ENCODE measurements at regions not wholly inside any gene's neighbourhood (a gene's known extent, or its start where the extent isn't known, plus 50 kb on each side); places are given as distances from the start of the nearest gene placed in this dataset.

GRCh38 chr1:30514137-30514654 is 209.2 kb downstream of the MATN1 start:
- DNase-seq (ENCODE audit: low read depth) = no peak

DNA sequence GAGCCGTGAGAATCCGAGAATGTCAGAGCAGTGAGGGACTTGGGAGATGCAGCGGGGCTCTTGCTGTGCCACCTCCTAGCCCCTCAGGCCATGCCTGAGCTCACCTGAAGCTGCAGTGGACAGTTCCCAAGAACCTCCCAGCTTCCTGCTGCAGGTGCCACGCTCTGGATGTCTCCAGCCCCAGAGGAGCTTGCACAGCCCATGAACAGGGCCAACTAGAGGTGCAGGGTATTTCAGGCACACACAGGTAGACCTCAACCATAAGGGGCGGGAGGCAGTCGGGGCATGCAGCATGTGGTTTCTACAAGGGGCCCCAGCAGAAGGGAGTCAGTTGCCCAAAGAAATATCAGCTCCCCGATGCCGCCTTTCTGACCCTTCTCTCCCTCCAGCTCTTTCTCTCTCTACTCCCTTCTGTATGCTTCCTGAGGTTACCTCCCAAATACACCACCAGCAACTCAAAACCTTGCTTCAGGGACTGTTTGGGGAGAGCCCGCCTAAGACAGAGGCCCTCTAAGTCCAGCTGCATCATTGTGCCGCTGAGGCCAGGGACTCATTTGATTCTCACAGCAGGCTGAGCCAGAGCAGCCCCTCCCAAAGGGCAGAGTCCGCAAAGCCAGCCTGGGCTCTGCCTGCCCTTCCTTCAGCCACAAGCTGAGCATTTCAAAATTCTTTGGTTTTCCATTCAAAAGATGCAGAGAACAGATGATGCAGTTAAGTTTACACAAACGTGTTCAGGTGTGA is 209.8 kb downstream of the MATN1 start:
- DNase-seq (ENCODE audit: low read depth) = no peak

DNA sequence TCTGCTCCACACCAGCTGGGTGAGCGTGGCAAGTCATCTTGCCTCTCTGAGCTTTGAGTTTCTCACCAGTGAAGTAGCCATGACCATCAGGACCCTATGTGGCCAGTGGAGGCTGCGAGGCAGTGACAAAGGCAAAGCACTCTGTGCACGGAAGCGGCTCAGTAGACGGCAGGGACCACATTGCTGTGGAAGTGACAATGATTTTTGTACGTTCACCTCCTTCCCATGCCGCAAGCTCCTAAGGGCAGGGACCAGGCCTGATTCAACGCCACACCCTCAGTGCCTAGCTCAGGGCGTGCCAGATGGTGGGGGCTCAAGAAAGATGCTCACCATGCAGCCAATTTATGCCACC is 210.5 kb downstream of the MATN1 start:
- DNase-seq (ENCODE audit: low read depth) = no peak

DNA sequence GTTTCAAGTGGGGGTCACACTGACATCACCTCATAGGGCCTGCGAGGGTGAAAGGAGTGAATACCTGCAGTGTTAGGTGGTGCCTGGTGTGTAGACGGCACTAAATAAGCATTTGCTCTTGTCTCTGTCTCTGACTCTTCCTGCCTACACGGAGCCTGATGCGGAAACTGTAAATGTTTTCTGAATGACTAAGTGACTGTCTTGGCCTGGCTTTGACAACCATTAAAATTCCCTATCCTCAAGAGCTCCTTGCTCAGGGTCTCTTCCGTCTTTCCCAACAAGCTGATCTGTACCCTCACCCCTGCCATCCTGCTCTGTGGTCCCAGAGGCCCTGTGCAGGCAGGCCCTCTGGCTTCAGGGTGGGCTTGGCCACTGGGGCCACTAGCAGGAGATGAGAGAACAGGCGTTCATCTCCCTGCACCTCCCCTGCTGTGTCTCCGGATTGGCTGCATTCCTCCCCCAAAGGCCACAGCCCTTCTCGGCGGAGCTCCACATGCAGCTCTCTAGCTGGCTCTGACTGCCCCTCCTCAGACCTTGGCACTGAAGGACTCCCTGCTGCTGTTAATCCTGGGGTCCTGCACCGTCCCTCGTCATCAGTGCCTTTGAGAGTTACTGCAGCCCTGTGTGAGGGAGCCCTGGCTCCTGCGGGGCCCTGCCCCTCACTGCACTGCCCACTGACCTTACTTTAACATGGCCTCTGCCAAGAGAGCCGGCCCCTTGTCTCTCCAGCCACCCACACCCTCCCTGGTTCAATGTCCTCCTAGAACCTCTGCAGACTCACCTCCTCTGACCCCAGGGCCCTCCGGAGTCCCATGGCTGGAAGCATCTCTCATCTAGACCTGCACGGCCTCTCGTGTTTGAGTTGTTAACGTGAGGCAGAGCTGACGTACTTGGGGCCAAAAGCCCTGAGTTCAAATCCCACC is 211.1 kb downstream of the MATN1 start:
- peak; percentile 68 for DNase-seq (ENCODE audit: low read depth)

DNA sequence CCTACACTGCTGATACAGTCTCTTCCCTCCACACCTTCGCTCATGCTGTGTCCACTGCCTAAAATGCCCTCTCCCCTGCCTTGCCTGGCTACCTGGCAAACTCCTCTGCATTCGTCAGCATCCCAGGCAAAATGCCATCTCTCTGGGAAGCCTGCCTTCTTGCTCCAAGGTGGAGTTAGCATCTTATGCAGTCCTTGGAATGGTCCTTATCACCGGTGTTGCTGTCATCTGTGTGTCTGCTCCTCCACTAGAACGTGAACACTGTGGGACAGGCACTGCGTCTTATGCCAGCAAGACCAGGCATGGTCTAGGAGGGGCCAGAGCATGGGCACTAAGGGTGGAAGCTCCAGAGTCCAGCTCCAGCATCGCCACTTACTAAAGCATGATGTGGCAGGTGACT is 211.8 kb downstream of the MATN1 start:
- peak; percentile 43 for DNase-seq (ENCODE audit: low read depth)

DNA sequence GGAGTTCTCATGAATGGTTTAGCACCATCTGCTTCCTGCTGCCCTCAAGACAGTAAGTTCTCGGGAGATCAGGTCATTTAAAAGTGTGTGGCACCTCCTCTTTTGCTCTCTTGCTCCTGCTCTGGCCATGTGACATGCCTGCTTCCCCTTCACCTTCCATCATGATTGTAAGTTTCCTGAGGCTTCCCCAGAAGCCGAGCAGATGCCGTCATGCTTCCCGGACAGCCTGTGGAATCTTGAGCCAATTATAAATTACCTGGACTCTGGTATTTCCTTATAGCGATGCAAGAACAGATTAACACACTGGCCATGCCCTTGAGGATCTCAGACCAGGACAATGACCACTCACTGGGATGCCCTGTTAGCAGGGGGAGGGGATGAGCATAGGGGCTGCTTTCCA is 212.3 kb downstream of the MATN1 start:
- DNase-seq (ENCODE audit: low read depth) = no peak

DNA sequence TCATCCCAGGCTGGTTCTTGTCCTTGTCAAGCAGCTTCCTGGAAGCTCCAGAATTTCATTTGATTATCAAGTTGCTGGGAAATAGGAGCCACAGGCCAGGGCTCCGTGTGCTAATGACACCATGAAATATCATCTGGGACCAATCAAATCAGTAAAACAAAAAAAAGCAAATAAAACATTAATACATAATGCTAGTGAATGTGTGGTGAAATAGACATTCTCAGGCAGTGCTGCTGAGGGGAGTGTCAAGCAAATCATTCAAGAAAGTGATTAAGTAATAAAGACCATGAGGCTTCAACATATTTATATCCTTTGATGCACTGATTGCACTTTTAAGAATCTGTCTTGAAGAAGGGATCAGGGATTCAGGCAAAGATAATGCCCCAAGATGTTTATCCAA is 213.7 kb downstream of the MATN1 start:
- DNase-seq (ENCODE audit: low read depth) = no peak

DNA sequence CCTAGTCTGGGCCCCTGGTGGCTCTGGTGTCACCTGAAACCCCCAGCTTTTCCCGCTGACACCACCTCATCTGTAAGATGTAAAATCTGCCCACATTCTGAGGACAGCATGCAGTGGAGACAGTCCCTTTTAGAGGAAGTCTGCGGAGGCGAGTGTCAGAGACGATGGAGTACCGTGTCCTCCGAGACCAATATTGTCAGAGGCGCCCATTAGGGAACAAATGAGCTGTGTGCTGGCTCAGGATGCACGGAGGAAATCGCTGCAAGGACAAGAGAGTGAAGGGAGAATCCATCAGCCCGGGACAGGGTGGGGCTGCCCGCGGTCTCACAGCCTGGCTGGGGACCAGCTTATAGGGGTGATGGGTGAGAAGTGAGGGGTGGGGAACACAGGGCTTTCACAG is 214.8 kb downstream of the MATN1 start:
- no peak for DNase-seq (ENCODE audit: low read depth)

DNA sequence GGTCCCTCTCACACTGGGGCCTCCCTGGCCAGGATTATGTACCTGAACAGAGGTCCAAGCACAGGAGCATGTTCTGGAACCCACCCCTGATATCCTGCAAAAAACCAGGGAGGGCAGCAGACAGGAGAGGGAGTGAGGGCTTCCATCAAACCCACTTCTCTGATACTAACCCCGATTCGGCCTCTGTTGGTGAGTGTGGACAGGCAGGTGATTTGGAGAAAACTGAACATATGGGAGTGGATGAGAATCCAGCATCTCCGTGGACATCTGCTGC is 215.3 kb downstream of the MATN1 start:
- no peak for DNase-seq (ENCODE audit: low read depth)

- DNase-seq (ENCODE audit: low read depth) = no peak
These were observed 215.8 kb downstream of the MATN1 start for GRCh38 chr1:30507401-30508174.

DNA sequence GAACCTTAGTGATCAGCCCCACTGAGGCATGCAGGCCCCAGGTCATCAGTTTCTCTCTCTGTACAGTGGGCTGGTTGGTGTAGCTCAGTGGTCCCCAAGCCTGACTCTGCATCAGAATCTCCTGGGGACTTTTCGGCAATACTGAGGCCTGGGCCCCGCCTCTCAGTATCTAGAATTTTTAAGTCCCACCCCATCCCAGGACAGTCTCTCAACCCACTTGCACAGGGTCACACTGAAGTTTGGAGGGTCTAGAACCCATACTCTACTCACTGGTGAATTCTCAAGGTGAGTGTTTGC is 216.4 kb downstream of the MATN1 start:
- DNase-seq (ENCODE audit: low read depth) = no peak

GRCh38 chr1:30506291-30507015 is 216.9 kb downstream of the MATN1 start:
- no peak for DNase-seq (ENCODE audit: low read depth)

GRCh38 chr1:30505853-30506252 is 217.5 kb downstream of the MATN1 start:
- DNase-seq (ENCODE audit: low read depth) = no peak

GRCh38 chr1:30492451-30492850 is 230.9 kb downstream of the MATN1 start:
- DNase-seq (ENCODE audit: low read depth) = no peak

- DNase-seq (ENCODE audit: low read depth) = no peak
These were observed 231.6 kb downstream of the MATN1 start for GRCh38 chr1:30491831-30492230.

DNA sequence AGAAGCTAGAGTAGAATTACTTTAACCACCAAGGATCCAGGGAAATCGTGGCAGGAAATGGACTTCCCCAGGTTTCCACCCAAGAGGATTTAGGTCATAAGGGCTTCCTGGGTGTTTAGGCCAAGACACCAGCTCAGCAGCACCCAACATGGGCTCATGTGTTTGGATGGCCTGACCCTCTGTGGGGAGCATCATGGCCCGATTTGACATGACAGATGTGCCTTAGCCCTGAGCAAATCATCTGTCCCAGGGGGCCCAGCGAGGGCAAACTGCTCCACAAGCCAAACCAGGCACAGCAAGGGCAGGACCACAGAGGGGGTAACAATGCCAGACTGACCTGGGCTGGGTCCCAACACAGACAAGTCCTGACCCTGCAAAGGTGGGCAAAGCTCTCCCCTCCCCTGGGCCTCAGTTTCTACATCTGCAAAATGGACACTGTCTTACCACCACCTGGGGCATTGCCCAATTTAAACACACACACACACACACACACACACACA is 232.8 kb downstream of the MATN1 start:
- DNase-seq (ENCODE audit: low read depth) = no peak

GRCh38 chr1:30489737-30490389 is 233.5 kb downstream of the MATN1 start:
- DNase-seq (ENCODE audit: low read depth) = no peak

DNA sequence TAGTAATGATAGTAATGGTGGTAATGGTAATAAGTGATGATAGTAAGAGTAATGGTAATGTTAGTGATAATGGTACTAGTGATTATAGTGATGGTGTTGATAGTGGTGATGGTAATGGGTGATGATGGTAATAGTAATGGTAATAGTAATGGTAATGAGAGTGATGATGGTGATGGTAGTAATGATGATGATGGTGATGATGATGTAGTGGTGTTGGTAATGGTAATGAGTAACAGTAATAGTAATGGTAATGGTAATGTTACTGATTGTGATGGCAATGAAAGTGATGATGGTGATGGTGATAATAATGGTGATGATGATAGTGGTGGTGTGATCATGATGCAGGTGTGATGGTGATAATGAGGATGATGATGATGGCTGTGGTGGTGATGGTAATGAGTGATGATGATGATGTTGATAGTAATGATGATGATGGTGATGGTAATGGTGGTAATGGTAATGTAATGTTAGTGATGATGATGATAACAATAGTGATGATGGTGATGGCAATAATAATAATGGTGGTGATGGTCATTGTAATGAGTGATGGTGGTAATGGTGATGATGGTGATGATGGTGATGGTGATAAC is 235.0 kb downstream of the MATN1 start:
- DNase-seq (ENCODE audit: low read depth) = no peak

- no peak for DNase-seq (ENCODE audit: low read depth)
These were observed 236.3 kb downstream of the MATN1 start for GRCh38 chr1:30487042-30487441.

DNA sequence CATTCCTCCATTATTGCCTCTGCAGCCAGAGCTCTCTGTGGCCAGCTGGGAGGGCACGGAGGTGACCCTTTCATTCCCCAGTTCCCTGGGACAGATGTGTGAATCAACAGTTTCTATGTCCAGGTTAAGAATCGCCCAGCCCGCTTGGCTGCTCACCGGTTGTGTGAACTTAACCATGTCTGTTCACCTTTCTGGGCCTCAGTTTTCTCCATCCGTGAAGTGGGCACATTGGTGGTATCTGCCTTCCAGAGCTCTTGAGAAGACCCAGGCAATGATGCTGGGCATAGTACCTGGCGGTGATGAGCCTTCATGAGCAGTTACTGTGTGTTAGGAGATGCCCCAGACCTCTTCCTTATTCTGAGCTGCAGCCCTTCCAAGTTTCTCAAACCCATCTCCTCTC is 238.3 kb downstream of the MATN1 start:
- no peak for DNase-seq (ENCODE audit: low read depth)

DNA sequence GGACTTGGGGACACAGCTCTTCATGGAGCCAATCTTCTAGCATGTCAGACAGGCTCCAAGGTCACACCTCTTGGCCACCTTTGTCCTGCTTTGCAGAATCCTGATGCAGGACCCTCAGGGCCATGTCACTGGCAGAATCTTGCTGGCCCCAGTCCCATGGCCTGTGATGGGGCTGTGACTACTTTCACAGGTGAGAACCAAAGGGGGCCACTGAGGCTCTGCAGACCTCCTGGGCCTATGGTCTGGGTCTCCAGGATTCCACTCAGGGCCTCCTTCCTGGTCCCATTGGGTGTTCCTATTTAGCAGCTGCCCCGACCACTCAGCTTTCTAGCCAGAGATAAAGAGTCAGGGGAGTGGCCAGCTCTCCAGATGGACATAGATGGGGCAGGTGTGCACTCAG is 238.7 kb downstream of the MATN1 start:
- no peak for DNase-seq (ENCODE audit: low read depth)

All from M059J (cell line).